ENCODE measurements at regions not wholly inside any gene's neighbourhood (a gene's known extent, or its start where the extent isn't known, plus 50 kb on each side); places are given as distances from the start of the nearest gene placed in this dataset.

- WGBS, 3 donors = 85 to 88% (median 87%) methylated on average over 11 of the region's 11 CpGs
- intact Hi-C loops (cut with DNase I) = no loop called here
- Histone ChIP-seq H3K4me1 (no peaks in the 10 kb centered on the region), H3K9me3 (no peaks in the 10 kb centered on the region), H3K36me3 (ENCODE audit: insufficient read depth in 1 of 2, low read depth in 1 of 2) (no peaks in the 10 kb centered on the region), H3K27me3 (ENCODE audit: insufficient read depth in 3 of 3, low read length in 2 of 3) (no peaks in the 10 kb centered on the region), H3K4me3 (no peak overlapping the region), H3K27ac (no peak overlapping the region)
- TF ChIP-seq, protein P1, sequence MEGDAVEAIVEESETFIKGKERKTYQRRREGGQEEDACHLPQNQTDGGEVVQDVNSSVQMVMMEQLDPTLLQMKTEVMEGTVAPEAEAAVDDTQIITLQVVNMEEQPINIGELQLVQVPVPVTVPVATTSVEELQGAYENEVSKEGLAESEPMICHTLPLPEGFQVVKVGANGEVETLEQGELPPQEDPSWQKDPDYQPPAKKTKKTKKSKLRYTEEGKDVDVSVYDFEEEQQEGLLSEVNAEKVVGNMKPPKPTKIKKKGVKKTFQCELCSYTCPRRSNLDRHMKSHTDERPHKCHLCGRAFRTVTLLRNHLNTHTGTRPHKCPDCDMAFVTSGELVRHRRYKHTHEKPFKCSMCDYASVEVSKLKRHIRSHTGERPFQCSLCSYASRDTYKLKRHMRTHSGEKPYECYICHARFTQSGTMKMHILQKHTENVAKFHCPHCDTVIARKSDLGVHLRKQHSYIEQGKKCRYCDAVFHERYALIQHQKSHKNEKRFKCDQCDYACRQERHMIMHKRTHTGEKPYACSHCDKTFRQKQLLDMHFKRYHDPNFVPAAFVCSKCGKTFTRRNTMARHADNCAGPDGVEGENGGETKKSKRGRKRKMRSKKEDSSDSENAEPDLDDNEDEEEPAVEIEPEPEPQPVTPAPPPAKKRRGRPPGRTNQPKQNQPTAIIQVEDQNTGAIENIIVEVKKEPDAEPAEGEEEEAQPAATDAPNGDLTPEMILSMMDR (IDR thresholded peaks at IDR 0.05) = no peak
- ATAC-seq (no peak), DNase-seq (no peak)
Measured at GRCh38 chr6:33909737-33910136, 105.9 kb upstream of the MLN start.

DNA sequence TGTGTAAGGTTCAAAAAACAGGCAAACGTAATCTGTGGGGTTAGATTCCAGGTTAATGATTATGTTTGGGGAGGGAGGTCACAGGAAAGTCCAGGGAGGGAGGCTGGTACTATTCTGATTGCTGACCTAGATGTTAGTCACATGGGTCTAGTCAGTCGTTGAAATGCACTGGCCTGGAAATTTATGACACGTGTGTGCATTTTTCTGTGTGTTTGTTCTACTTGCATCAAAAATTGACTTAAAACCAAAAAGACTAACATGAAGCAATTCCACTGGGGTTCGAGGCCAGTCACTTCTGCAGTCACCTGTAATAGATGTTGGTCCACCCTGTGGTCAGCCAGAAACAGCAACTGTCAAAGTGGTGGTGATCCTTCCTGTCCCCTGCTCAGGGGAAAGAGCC is 104.2 kb upstream of the MLN start:
- Histone ChIP-seq H3K27ac (no peak overlapping the region), H3K36me3 (ENCODE audit: insufficient read depth in 1 of 2, low read depth in 1 of 2) (no peaks in the 10 kb centered on the region), H3K9me3 (no peaks in the 10 kb centered on the region), H3K27me3 (ENCODE audit: insufficient read depth in 3 of 3, low read length in 2 of 3) (peaks cover 0 to 5% (median 0%) of the 10 kb centered on the region in 3 donors), H3K4me3 (no peak overlapping the region), H3K4me1 (no peaks in the 10 kb centered on the region)
- TF ChIP-seq, protein P1 (IDR thresholded peaks at IDR 0.05) = no peak
- intact Hi-C loops (cut with DNase I) = no loop called here
- 62 to 73% (median 68%) methylated on average over 4 of the region's 4 CpGs for WGBS, 3 donors
- ATAC-seq = no peak
- no peak for DNase-seq

DNA sequence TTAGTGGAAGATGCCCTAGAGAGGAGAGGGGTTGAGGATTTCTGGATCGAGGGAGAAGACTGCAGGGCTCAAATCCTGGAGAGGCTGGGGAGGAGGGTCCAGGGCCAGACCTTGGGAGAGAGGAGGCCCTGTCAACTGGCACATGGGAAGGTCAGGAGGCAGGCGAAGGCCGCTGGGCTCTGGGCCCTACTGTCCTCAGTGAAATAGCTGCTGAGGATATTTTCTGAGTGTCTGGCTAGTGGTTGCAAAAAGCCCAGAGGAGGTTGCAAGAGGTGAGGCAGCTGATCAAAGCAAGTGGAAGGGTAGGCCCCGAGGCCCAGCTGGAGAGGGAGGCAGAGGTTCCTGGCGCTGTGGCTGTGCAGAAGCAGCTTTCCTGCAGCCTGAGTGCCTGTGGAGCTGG is 103.4 kb upstream of the MLN start:
- intact Hi-C loops (cut with DNase I) = no loop called here
- TF ChIP-seq, protein P1 (IDR thresholded peaks at IDR 0.05) = no peak
- H3K27ac ChIP-seq = no peak overlapping the region
- ATAC-seq = no peak
- 54 to 67% (median 61%) methylated on average over 5 of the region's 5 CpGs for WGBS, 3 donors
- no peaks in the 10 kb centered on the region for H3K9me3 ChIP-seq
- no peak overlapping the region for H3K4me3 ChIP-seq
- H3K36me3 ChIP-seq (ENCODE audit: insufficient read depth in 1 of 2, low read depth in 1 of 2) = no peaks in the 10 kb centered on the region
- peaks cover 0 to 9% (median 0%) of the 10 kb centered on the region in 3 donors for H3K27me3 ChIP-seq (ENCODE audit: insufficient read depth in 3 of 3, low read length in 2 of 3)
- DNase-seq = no peak
- H3K4me1 ChIP-seq = no peaks in the 10 kb centered on the region

- no peaks in the 10 kb centered on the region for H3K36me3 ChIP-seq (ENCODE audit: insufficient read depth in 1 of 2, low read depth in 1 of 2)
- intact Hi-C loops (cut with DNase I) = no loop called here
- DNase-seq (no peak), ATAC-seq (no peak)
- TF ChIP-seq, protein P1 (IDR thresholded peaks at IDR 0.05) = no peak
- H3K4me1 ChIP-seq = no peaks in the 10 kb centered on the region
- H3K4me3 ChIP-seq = no peak overlapping the region
- WGBS, 3 donors = 81 to 92% (median 90%) methylated on average over 9 of the region's 9 CpGs
- H3K9me3 ChIP-seq = no peaks in the 10 kb centered on the region
- peaks cover 0 to 10% (median 0%) of the 10 kb centered on the region in 3 donors for H3K27me3 ChIP-seq (ENCODE audit: insufficient read depth in 3 of 3, low read length in 2 of 3)
- no peak overlapping the region for H3K27ac ChIP-seq
Measured at GRCh38 chr6:33906439-33906838, 102.6 kb upstream of the MLN start.

- TF ChIP-seq, protein P1 (IDR thresholded peaks at IDR 0.05) = no peak
- H3K27ac ChIP-seq = no peak overlapping the region
- H3K27me3 ChIP-seq (ENCODE audit: insufficient read depth in 3 of 3, low read length in 2 of 3) = peaks cover 0 to 10% (median 0%) of the 10 kb centered on the region in 3 donors
- ATAC-seq (no peak), DNase-seq (no peak)
- no peaks in the 10 kb centered on the region for H3K9me3 ChIP-seq
- WGBS, 3 donors = 83 to 91% (median 84%) methylated on average over 8 of the region's 8 CpGs
- H3K36me3 ChIP-seq (ENCODE audit: insufficient read depth in 1 of 2, low read depth in 1 of 2) = no peaks in the 10 kb centered on the region
- H3K4me3 ChIP-seq = no peak overlapping the region
- intact Hi-C loops (cut with DNase I) = no loop called here
- H3K4me1 ChIP-seq = no peaks in the 10 kb centered on the region
Measured at GRCh38 chr6:33905071-33905609, 101.3 kb upstream of the MLN start.

Data from psoas muscle (tissue), 7 donors.